Loucy (cell line): ENCODE measurements at regions not wholly inside any gene's neighbourhood (a gene's known extent, or its start where the extent isn't known, plus 50 kb on each side); places are given as distances from the start of the nearest gene placed in this dataset.

Experiments
- H2AFZ ChIP-seq: fragments of 200-600 bp; sonication (generic); 2 replicates; pipeline ENCODE4 v1.6.0; 2016; ENCODE audit warnings: antibody characterized with exemption, mild to moderate bottlenecking, low read length, moderate library complexity
- H3F3A ChIP-seq: fragments of 200-600 bp; 2 replicates; pipeline ENCODE4 v1.6.0; 2016; ENCODE audit warnings: antibody characterized with exemption, low read depth, mild to moderate bottlenecking
- H3K27me3 ChIP-seq: fragments of 200-600 bp; sonication (generic); 2 replicates; pipeline ENCODE4 v1.6.1; 2014; ENCODE audit warnings: low read length, mild to moderate bottlenecking; ENCODE audit not compliant: insufficient read depth, poor library complexity, severe bottlenecking
- H3K36me3 ChIP-seq: fragments of 200-600 bp; sonication (generic); 2 replicates; pipeline ENCODE4 v1.6.1; 2016; ENCODE audit warnings: low read length; ENCODE audit not compliant: insufficient read depth
- H3K4me1 ChIP-seq: fragments of 200-600 bp; sonication (generic); 2 replicates; pipeline ENCODE4 v1.5.1; 2014; ENCODE audit warnings: low read length, mild to moderate bottlenecking; ENCODE audit not compliant: insufficient read depth, poor library complexity, severe bottlenecking
- H3K4me2 ChIP-seq: fragments of 200-600 bp; sonication (generic); 2 replicates; pipeline ENCODE4 v1.6.0; 2014; ENCODE audit warnings: antibody characterized with exemption, low read length, low read depth, mild to moderate bottlenecking; ENCODE audit not compliant: poor library complexity, severe bottlenecking
- H3K4me3 ChIP-seq: fragments of 200-600 bp; sonication (generic); 2 replicates; pipeline ENCODE4 v1.5.1; 2014; ENCODE audit warnings: low read length, mild to moderate bottlenecking, mixed read lengths; ENCODE audit not compliant: poor library complexity, severe bottlenecking
- H3K79me2 ChIP-seq: fragments of 200-600 bp; sonication (generic); 2 replicates; pipeline ENCODE4 v1.6.1; 2014; ENCODE audit warnings: low read length; ENCODE audit not compliant: insufficient read depth
- H3K9ac ChIP-seq: fragments of 200-600 bp; sonication (generic); 2 replicates; pipeline ENCODE4 v1.6.0; 2014; ENCODE audit warnings: mild to moderate bottlenecking, low read depth, low read length, moderate library complexity; ENCODE audit not compliant: poor library complexity, severe bottlenecking
- H3K9me2 ChIP-seq: fragments of 200-600 bp; sonication (generic); replicated peaks from 2 replicates; pipeline ENCODE4 v1.6.1; 2016; ENCODE audit warnings: low read depth, low read length, mixed read lengths
- H3K9me3 ChIP-seq: fragments of 200-600 bp; sonication (generic); 2 replicates; pipeline ENCODE4 v1.6.1; 2014; ENCODE audit warnings: mild to moderate bottlenecking, antibody characterized with exemption, low read length, low read depth; ENCODE audit not compliant: insufficient read depth
- H4K20me1 ChIP-seq: fragments of 200-600 bp; sonication (generic); 2 replicates; pipeline ENCODE4 v1.6.0; 2014; ENCODE audit warnings: antibody characterized with exemption, low read length, mild to moderate bottlenecking; ENCODE audit not compliant: insufficient read depth, poor library complexity, severe bottlenecking
- EZH2phosphoT487 ChIP-seq: fragments of 200-600 bp; IDR thresholded peaks from 2 replicates; pipeline ENCODE4 v1.6.1; 2018; ENCODE audit warnings: antibody characterized with exemption, mild to moderate bottlenecking, moderate library complexity, borderline replicate concordance
- TF ChIP-seq, protein P1 (sequence below): fragments of 200-600 bp; sonication (generic); conservative IDR thresholded peaks from 2 replicates; pipeline ENCODE4 v1.5.1; 2014; ENCODE audit warnings: mild to moderate bottlenecking, antibody characterized with exemption, low read length

DNA sequence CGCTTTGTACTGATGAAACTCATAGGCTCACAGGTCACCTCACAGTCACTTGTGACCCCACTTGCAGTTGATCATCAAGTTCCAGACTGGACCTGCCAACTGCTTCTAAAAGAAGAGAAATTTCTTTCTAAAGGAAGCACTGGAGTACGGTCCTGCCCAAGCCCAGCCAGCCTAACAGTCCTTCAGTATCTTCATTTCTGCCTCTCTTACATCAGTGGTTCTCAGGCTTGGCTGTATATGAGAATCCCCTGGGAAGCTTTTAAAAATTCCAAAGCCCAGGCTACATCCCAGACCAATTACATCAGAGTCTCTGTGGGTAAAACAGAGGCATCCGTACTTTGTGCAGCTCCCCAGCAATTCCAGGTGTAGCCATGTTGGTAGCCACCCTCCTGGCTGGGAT lies 282.1 kb downstream of the NFIB start:
- Histone ChIP-seq H3K4me2 (no peak overlapping the region), H3K4me1 (no peaks in the 10 kb centered on the region), H3K9me3 (no peaks in the 10 kb centered on the region), H4K20me1 (no peaks in the 10 kb centered on the region), H3K4me3 (no peak overlapping the region), H3K79me2 (no peaks in the 10 kb centered on the region), H3F3A (no peaks in the 10 kb centered on the region), H3K9me2 (no peaks in the 10 kb centered on the region), H2AFZ (no peak overlapping the region), H3K9ac (no peak overlapping the region), H3K27me3 (no peaks in the 10 kb centered on the region), H3K36me3 (no peaks in the 10 kb centered on the region)
- TF ChIP-seq, protein P1, sequence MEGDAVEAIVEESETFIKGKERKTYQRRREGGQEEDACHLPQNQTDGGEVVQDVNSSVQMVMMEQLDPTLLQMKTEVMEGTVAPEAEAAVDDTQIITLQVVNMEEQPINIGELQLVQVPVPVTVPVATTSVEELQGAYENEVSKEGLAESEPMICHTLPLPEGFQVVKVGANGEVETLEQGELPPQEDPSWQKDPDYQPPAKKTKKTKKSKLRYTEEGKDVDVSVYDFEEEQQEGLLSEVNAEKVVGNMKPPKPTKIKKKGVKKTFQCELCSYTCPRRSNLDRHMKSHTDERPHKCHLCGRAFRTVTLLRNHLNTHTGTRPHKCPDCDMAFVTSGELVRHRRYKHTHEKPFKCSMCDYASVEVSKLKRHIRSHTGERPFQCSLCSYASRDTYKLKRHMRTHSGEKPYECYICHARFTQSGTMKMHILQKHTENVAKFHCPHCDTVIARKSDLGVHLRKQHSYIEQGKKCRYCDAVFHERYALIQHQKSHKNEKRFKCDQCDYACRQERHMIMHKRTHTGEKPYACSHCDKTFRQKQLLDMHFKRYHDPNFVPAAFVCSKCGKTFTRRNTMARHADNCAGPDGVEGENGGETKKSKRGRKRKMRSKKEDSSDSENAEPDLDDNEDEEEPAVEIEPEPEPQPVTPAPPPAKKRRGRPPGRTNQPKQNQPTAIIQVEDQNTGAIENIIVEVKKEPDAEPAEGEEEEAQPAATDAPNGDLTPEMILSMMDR = no peak
- no peak for TF ChIP-seq EZH2phosphoT487

GRCh38 chr9:14031060-14031414 lies 282.9 kb downstream of the NFIB start:
- TF ChIP-seq EZH2phosphoT487 = no peak
- TF ChIP-seq, protein P1 = no peak
- Histone ChIP-seq H3K4me2 (no peak overlapping the region), H3K9ac (no peak overlapping the region), H4K20me1 (no peaks in the 10 kb centered on the region), H3K4me1 (no peaks in the 10 kb centered on the region), H3K27me3 (no peaks in the 10 kb centered on the region), H2AFZ (no peak overlapping the region), H3K9me2 (no peaks in the 10 kb centered on the region), H3K4me3 (no peak overlapping the region), H3K79me2 (no peaks in the 10 kb centered on the region), H3K9me3 (no peaks in the 10 kb centered on the region), H3F3A (no peaks in the 10 kb centered on the region), H3K36me3 (no peaks in the 10 kb centered on the region)

- Histone ChIP-seq H3F3A (no peaks in the 10 kb centered on the region), H2AFZ (no peak overlapping the region), H3K9me3 (no peaks in the 10 kb centered on the region), H3K4me1 (no peaks in the 10 kb centered on the region), H3K4me3 (no peak overlapping the region), H4K20me1 (no peaks in the 10 kb centered on the region), H3K79me2 (no peaks in the 10 kb centered on the region), H3K9me2 (no peaks in the 10 kb centered on the region), H3K36me3 (no peaks in the 10 kb centered on the region), H3K27me3 (no peaks in the 10 kb centered on the region), H3K9ac (no peak overlapping the region), H3K4me2 (no peak overlapping the region)
- no peak for TF ChIP-seq EZH2phosphoT487
- TF ChIP-seq, protein P1 = no peak
Measured at GRCh38 chr9:14030375-14031059, 283.4 kb downstream of the NFIB start.
